ENCODE measurements at regions not wholly inside any gene's neighbourhood (a gene's known extent, or its start where the extent isn't known, plus 50 kb on each side); places are given as distances from the start of the nearest gene placed in this dataset.

DNA sequence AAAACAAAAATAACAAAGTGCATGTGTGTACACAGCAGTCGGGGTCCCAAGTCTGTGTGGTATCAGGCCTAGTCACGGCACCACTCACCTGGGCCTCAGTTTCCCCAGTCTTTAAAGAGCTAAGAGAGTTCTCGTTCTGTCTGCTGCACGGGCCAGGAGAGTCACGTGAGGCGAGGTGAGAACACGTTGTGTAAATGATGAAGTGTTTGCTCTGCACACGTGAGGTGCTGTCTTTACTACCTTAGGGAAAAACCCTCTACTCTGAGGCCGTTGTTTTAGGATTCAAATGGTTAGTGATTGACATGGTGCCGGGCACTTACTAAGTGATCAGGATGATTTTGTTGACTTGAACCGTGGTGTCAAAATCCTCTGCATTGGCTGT is 86.5 kb upstream of the PPARA start:
- TF ChIP-seq POLR2A (IDR thresholded peaks at IDR 0.05) = no peak
- TF ChIP-seq, protein P1, sequence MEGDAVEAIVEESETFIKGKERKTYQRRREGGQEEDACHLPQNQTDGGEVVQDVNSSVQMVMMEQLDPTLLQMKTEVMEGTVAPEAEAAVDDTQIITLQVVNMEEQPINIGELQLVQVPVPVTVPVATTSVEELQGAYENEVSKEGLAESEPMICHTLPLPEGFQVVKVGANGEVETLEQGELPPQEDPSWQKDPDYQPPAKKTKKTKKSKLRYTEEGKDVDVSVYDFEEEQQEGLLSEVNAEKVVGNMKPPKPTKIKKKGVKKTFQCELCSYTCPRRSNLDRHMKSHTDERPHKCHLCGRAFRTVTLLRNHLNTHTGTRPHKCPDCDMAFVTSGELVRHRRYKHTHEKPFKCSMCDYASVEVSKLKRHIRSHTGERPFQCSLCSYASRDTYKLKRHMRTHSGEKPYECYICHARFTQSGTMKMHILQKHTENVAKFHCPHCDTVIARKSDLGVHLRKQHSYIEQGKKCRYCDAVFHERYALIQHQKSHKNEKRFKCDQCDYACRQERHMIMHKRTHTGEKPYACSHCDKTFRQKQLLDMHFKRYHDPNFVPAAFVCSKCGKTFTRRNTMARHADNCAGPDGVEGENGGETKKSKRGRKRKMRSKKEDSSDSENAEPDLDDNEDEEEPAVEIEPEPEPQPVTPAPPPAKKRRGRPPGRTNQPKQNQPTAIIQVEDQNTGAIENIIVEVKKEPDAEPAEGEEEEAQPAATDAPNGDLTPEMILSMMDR (IDR thresholded peaks at IDR 0.05) = no peak

Data from adrenal gland (tissue), 5 donors.